HG02981 (cell line): ENCODE measurements at regions not wholly inside any gene's neighbourhood (a gene's known extent, or its start where the extent isn't known, plus 50 kb on each side); places are given as distances from the start of the nearest gene placed in this dataset.

Source experiments
- ATAC-seq: cut with Tn5 transposase; IDR thresholded peaks from one replicate; pipeline ENCODE4 v1.9.1; 2021; ENCODE audit warnings: mild to moderate bottlenecking, moderate library complexity; ENCODE audit not compliant: unreplicated experiment

GRCh38 chr5:33312571-33313549 is 127.9 kb upstream of the TARS1 start:
- ATAC-seq = no peak

DNA sequence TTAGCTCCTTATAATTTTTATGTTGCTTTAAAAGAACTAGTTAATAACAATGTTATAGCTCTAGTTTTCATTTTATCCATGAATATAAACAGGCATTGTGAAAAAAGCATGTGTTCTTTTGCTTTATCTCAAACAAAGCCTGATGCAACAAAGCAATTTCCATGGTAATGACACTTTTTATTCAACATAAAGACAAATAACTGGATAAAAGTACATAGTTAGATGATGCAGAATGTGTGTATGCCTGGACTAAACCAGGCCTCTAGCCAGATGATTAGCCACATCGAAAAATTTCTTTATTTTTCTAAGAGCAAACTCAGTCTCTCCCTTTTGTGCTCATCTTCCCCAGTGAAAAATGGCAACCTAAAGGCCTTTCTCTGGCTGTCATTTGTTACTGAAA is 125.6 kb upstream of the TARS1 start:
- no peak for ATAC-seq

DNA sequence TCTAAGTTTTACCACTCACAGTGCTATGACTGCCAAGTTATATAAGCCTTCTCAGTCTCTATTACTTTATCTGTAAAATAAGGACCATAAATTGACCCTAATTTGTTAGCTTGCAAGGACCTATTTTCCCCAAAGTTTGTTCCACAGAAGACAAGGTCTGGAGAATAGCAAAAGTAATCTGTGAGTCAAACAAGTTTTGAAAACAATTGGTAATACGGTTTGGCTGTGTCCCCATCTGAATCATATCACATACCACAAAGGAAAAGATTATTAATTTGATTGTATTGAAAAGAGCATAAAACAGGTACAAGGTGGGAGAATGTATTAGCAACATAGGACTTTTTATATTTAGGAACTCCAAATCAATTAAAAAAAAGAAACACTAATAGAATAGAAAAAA is 124.0 kb upstream of the TARS1 start:
- ATAC-seq = no peak

DNA sequence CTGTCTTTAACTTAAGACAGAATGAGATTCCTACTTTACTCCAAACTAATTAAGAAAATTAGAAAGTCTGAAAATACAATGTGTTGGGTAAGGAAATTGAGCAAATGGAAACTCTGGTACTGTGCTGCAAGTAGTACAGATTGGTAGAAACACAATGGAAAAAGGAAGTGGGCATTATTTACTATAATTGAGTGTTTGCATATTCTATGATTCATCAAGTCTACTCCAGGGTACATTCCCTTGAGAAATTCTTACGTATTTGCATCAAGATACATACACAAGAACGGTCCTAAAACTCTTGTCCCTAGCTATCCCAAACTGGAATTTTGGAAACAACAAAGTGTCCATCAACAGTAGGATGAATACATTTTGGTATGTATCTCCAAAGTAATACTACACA is 123.5 kb upstream of the TARS1 start:
- ATAC-seq = no peak

DNA sequence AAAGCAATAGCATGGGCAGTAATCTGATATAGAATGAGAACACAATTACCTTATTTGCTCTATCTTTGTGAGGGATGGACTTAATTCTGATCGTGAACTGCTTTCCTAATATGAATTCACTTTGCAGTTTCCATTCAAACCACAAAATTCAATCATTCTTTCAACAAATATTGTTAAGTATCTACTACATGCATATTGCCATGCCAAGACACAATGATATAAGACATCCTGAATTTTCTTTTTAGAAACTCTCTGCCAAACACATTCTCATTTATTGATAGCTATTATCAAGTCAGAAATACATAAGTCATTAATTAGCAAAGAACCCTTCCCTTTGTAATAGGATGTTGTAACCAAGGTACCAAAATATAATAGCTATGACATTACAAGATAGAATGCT is 121.6 kb upstream of the TARS1 start:
- no peak for ATAC-seq

DNA sequence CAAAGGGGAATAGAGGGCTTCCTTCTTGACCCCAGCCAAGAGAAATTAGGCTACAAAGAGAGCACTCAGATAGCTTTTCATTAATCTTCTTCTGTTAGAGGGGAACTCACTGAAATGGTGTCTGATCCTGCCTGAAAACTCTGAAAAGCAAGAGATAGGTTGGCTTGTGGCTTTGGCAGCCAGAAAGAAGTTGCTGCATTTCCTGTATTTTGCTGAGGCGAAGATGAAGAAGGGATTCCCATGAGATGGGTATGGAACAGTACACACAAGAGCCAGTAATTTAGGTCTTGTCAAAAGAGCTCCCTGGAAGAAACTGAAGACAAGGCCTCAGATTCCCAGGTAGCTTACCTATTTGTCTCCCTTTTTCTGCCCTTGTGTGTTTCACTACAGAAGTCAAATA is 120.9 kb upstream of the TARS1 start:
- ATAC-seq = no peak

DNA sequence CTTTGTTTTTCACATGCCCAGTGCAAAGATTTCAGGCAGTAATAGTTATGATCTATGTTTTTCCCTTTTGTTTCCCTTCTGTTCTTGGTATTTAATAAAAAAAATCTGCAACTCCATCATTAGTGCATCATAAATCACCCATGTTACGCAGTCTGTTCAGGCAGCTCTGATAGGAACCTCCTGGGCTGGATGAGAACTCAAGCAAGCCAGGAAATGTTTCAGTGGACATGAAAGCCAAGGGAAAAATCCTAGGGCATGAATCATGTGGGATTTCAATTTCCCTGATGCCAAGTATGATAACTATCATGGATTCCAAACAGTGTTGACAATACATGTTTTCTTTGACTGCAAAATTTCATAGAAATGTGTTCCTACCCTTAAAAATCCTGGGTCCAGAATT is 119.7 kb upstream of the TARS1 start:
- no peak for ATAC-seq

DNA sequence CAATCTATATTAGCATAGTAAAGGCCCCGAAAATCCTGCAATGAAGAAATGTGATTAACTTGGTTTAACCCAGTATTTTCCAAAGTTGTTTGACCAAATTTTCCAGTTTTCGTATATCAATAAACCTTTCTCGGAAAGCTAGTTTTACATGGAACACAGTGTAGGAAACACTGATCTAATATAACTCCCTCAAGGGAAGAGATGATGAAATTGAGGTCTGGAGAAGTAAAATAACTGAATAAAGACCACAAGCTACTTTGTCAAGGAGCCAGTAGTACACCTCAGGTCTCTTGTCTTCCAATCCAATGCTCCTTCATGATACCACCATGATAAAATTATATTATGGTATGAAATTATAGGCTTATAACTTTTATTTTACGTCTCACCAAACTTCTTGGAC is 118.1 kb upstream of the TARS1 start:
- ATAC-seq = no peak

- no peak for ATAC-seq
Observed at GRCh38 chr5:33324667-33325307, 116.0 kb upstream of the TARS1 start.

- no peak for ATAC-seq
Observed at GRCh38 chr5:33328818-33329217, 111.9 kb upstream of the TARS1 start.

GRCh38 chr5:33329891-33330290 is 110.9 kb upstream of the TARS1 start:
- no peak for ATAC-seq

DNA sequence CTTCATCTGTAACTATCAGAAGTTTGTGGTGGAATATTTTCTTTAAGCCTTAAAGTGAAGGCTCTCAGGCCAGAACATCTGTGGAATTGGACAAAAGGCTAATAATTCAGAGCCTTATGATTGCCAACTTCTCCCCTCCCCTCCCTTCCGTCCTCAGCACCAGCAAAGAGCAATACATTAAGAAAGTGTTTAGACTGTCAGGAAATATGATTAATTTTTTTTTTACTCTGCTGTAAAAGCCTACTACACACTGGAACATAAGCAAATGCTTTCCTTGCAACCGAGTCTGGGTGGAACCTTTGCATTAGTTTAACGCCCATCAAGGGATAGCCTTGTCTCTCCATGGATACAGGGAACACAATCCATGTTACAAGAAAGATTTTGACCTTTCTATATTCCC is 110.3 kb upstream of the TARS1 start:
- no peak for ATAC-seq

- ATAC-seq = no peak
Observed at GRCh38 chr5:33330992-33331391, 109.8 kb upstream of the TARS1 start.

- no peak for ATAC-seq
Observed at GRCh38 chr5:33332804-33333203, 108.0 kb upstream of the TARS1 start.

- ATAC-seq = no peak
Observed at GRCh38 chr5:33334829-33335228, 105.9 kb upstream of the TARS1 start.

GRCh38 chr5:33336891-33337636 is 103.7 kb upstream of the TARS1 start:
- ATAC-seq = no peak

DNA sequence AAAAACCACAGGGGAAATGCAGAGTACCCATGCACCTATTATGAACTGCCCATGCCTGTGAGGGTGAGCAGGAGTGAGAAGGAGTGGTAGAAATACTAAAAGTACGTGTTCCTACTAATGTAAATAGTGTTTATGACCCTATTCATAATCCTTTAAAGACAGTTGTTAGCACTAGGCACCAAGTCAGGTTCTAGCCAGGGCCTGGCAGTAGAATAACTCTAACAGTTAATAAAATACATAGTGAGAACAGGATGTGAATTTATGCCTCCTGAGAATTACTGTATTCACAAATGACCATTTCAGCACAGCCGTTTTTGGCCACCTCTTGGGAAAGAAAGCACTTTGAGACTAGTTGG is 103.2 kb upstream of the TARS1 start:
- ATAC-seq = no peak

GRCh38 chr5:33338336-33339110 is 102.2 kb upstream of the TARS1 start:
- no peak for ATAC-seq

GRCh38 chr5:33339413-33339812 is 101.4 kb upstream of the TARS1 start:
- ATAC-seq = no peak

- ATAC-seq = no peak
Observed at GRCh38 chr5:33340195-33340594, 100.6 kb upstream of the TARS1 start.

GRCh38 chr5:33341351-33341750 is 99.4 kb upstream of the TARS1 start:
- ATAC-seq = no peak
